ENCODE measurements at regions not wholly inside any gene's neighbourhood (a gene's known extent, or its start where the extent isn't known, plus 50 kb on each side); places are given as distances from the start of the nearest gene placed in this dataset.

- no peak for DNase-seq (ENCODE audit: low read depth, low spot score)
Measured at GRCh38 chr4:57710053-57710452, 599.9 kb upstream of the IGFBP7 start.

- no peak for DNase-seq (ENCODE audit: low read depth, low spot score)
Measured at GRCh38 chr4:57691370-57691769, 581.2 kb upstream of the IGFBP7 start.

GRCh38 chr4:57689693-57690205, 579.6 kb upstream of the IGFBP7 start:
- DNase-seq (ENCODE audit: low read depth, low spot score): no peak

GRCh38 chr4:57682275-57682674, 572.1 kb upstream of the IGFBP7 start:
- no peak for DNase-seq (ENCODE audit: low read depth, low spot score)

GRCh38 chr4:57679969-57680368, 569.8 kb upstream of the IGFBP7 start:
- DNase-seq (ENCODE audit: low read depth, low spot score): no peak

- DNase-seq (ENCODE audit: low read depth, low spot score): no peak
Measured at GRCh38 chr4:57676394-57676793, 566.2 kb upstream of the IGFBP7 start.

GRCh38 chr4:57672846-57673433, 562.8 kb upstream of the IGFBP7 start:
- no peak for DNase-seq (ENCODE audit: low read depth, low spot score)

GRCh38 chr4:57668621-57669020, 558.4 kb upstream of the IGFBP7 start:
- no peak for DNase-seq (ENCODE audit: low read depth, low spot score)

GRCh38 chr4:57665806-57666205, 555.6 kb upstream of the IGFBP7 start:
- DNase-seq (ENCODE audit: low read depth, low spot score): no peak

- DNase-seq (ENCODE audit: low read depth, low spot score): no peak
Measured at GRCh38 chr4:57661517-57662090, 551.4 kb upstream of the IGFBP7 start.

- no peak for DNase-seq (ENCODE audit: low read depth, low spot score)
Measured at GRCh38 chr4:57658673-57659072, 548.5 kb upstream of the IGFBP7 start.

- no peak for DNase-seq (ENCODE audit: low read depth, low spot score)
Measured at GRCh38 chr4:57658188-57658587, 548.0 kb upstream of the IGFBP7 start.

- no peak for DNase-seq (ENCODE audit: low read depth, low spot score)
Measured at GRCh38 chr4:57655342-57655741, 545.2 kb upstream of the IGFBP7 start.

- no peak for DNase-seq (ENCODE audit: low read depth, low spot score)
Measured at GRCh38 chr4:57652779-57653178, 542.6 kb upstream of the IGFBP7 start.

GRCh38 chr4:57640391-57641100, 530.4 kb upstream of the IGFBP7 start:
- no peak for DNase-seq (ENCODE audit: low read depth, low spot score)

GRCh38 chr4:57639561-57640382, 529.6 kb upstream of the IGFBP7 start:
- DNase-seq (ENCODE audit: low read depth, low spot score): no peak

- no peak for DNase-seq (ENCODE audit: low read depth, low spot score)
Measured at GRCh38 chr4:57635910-57636309, 525.7 kb upstream of the IGFBP7 start.

- DNase-seq (ENCODE audit: low read depth, low spot score): no peak
Measured at GRCh38 chr4:57633212-57633859, 523.2 kb upstream of the IGFBP7 start.

- no peak for DNase-seq (ENCODE audit: low read depth, low spot score)
Measured at GRCh38 chr4:57632564-57632963, 522.4 kb upstream of the IGFBP7 start.

- DNase-seq (ENCODE audit: low read depth, low spot score): no peak
Measured at GRCh38 chr4:57631147-57631546, 521.0 kb upstream of the IGFBP7 start.

GRCh38 chr4:57628004-57628403, 517.8 kb upstream of the IGFBP7 start:
- DNase-seq (ENCODE audit: low read depth, low spot score): no peak
